K562 (cell line): ENCODE measurements at regions not wholly inside any gene's neighbourhood (a gene's known extent, or its start where the extent isn't known, plus 50 kb on each side); places are given as distances from the start of the nearest gene placed in this dataset.

Source experiments
- ATAC-seq: fragments of 200-7000 bp; cut with Tn5 transposase; 3 replicates; pipeline ENCODE4 v1.9.1; 2020; ENCODE audit warnings: moderate library complexity
- BruUV-seq: library from RNA; stranded (reverse); fragments of 400-500 nt; replicated peaks from 2 replicates; lab custom pipeline; 2021; lab: Mats Ljungman, UMichigan
- CTCF ChIA-PET: fragments of 300-600 bp; formaldehyde crosslinking; extraction: SDS; loops from one replicate; lab custom pipeline; 2021; ENCODE audit warnings: low intra/inter-chr PET ratio; lab: Yijun Ruan, JAX
- POLR2A ChIA-PET: fragments of 300-600, 350-650 bp; sonication (Branson Sonifier 250); formaldehyde crosslinking; extraction: SDS; loops from one replicate; lab custom pipeline; 2021; ENCODE audit warnings: antibody characterized with exemption, inconsistent platforms; lab: Yijun Ruan, JAX
- DNase-seq, 4 experiments: peaks; one replicate each; pipeline versions ENCODE4 v3.0.0 to v3.0.0-alpha.2; 2011 to 2018; ENCODE audit warnings: low spot score in 3 of 4, mixed read lengths in 3 of 4; ENCODE audit errors: extremely low read depth in 1 of 4
- FAIRE-seq: peaks from 2 replicates; lab custom pipeline; 2011; peaks lifted over from hg19 to GRCh38; lab: Jason Lieb, UNC
- H2AFZ ChIP-seq: 2 replicates; pipeline ENCODE4 v1.6.0; 2011; ENCODE audit warnings: low read depth, low read length, control low read depth, inconsistent platforms
- H3K27ac ChIP-seq: fragments of 200-600 bp; 3 replicates; pipeline ENCODE4 v1.8.0; 2011; ENCODE audit warnings: low read depth, mild to moderate bottlenecking, control low read depth, inconsistent platforms, low read length, moderate library complexity, mixed read lengths; ENCODE audit errors: extremely low read depth
- H3K27me3 ChIP-seq, 2 experiments: fragments of 300-600 bp in 1 of 2; 2 replicates in 1 of 2; 3 replicates in 1 of 2; pipeline versions ENCODE4 v1.6.0 to v1.8.0; 2011; ENCODE audit warnings: inconsistent platforms in 2 of 2, low read length in 2 of 2, mild to moderate bottlenecking in 1 of 2, mixed read lengths in 1 of 2, moderate library complexity in 1 of 2; ENCODE audit not compliant: control insufficient read depth in 2 of 2, insufficient read depth in 2 of 2
- H3K36me3 ChIP-seq: fragments of 300-600 bp; 3 replicates; pipeline ENCODE4 v1.8.0; 2011; ENCODE audit warnings: mild to moderate bottlenecking, low read length, inconsistent platforms; ENCODE audit not compliant: control insufficient read depth, insufficient read depth
- H3K4me1 ChIP-seq, 2 experiments: fragments of 200-600 bp in 1 of 2; replicated peaks in 1 of 2; 2 replicates in 1 of 2; 3 replicates in 1 of 2; pipeline versions ENCODE4 v1.5.1 to v1.8.0; 2011; ENCODE audit warnings: inconsistent platforms in 2 of 2, low read length in 2 of 2, mild to moderate bottlenecking in 1 of 2, mixed read lengths in 1 of 2, moderate library complexity in 1 of 2; ENCODE audit not compliant: control insufficient read depth in 2 of 2, insufficient read depth in 2 of 2
- H3K4me2 ChIP-seq: 2 replicates; pipeline ENCODE4 v1.6.1; 2011; ENCODE audit warnings: low read length, control low read depth, inconsistent platforms, mixed read lengths; ENCODE audit not compliant: insufficient read depth
- H3K4me3 ChIP-seq: fragments of 200-600 bp; sonication (generic), shearing (Covaris generic); 2 replicates; pipeline ENCODE4 v1.5.1; 2016; ENCODE audit warnings: control low read depth, inconsistent platforms
- H3K79me2 ChIP-seq: fragments of 200-600 bp; 3 replicates; pipeline ENCODE4 v1.8.0; 2011; ENCODE audit warnings: low read length, inconsistent platforms; ENCODE audit not compliant: control insufficient read depth, insufficient read depth
- H3K9ac ChIP-seq, 2 experiments: 2 replicates each; pipeline versions ENCODE4 v1.6.0 to v1.6.1; 2011; ENCODE audit warnings: low read depth in 2 of 2, low read length in 2 of 2, control low read depth in 1 of 2, inconsistent platforms in 1 of 2, mild to moderate bottlenecking in 1 of 2, mixed read lengths in 1 of 2; ENCODE audit not compliant: insufficient read depth in 1 of 2
- H3K9me1 ChIP-seq: one replicate; pipeline ENCODE4 v1.6.0; 2011; ENCODE audit warnings: inconsistent platforms, mild to moderate bottlenecking, low read length, moderate library complexity; ENCODE audit not compliant: control insufficient read depth, insufficient read depth
- H3K9me3 ChIP-seq: replicated peaks from 2 replicates; pipeline ENCODE4 v1.5.1; 2011; ENCODE audit warnings: low read depth, low read length, inconsistent platforms; ENCODE audit not compliant: control insufficient read depth, insufficient read depth
- H4K20me1 ChIP-seq: replicated peaks from 2 replicates; pipeline ENCODE4 v1.6.1; 2011; ENCODE audit warnings: low read length, inconsistent platforms, mixed read lengths; ENCODE audit not compliant: control insufficient read depth, insufficient read depth
- HIVEP1 ChIP-seq: fragments of 250-450 bp; sonication (Bioruptor Pico); IDR thresholded peaks from 2 replicates; pipeline ENCODE4 v1.4.0; 2020; ENCODE audit warnings: mild to moderate bottlenecking
- HOXB6 ChIP-seq: fragments of 250-450 bp; sonication (Bioruptor Pico); IDR thresholded peaks from 2 replicates; pipeline ENCODE4 v1.5.1; 2022; ENCODE audit warnings: mild to moderate bottlenecking, borderline replicate concordance
- IFI16 ChIP-seq: fragments of 250-450 bp; sonication (Bioruptor Pico); IDR thresholded peaks from 2 replicates; pipeline ENCODE4 v2.1.2; 2022; ENCODE audit warnings: mild to moderate bottlenecking, inconsistent platforms
- KAT8 ChIP-seq: fragments of 450-650 bp; IDR thresholded peaks from 2 replicates; pipeline ENCODE4 v1.6.1; 2016; ENCODE audit warnings: low read depth, mild to moderate bottlenecking
- WGBS: fragments of 100-300 bp; shearing (Covaris generic); methylation state at CpG from one replicate; pipeline ENCODE4 v1.1.6; 2016; ENCODE audit warnings: low coverage, mixed read lengths; ENCODE audit not compliant: insufficient coverage; ENCODE audit errors: missing lambda C conversion rate; 5-methylcytosine and 5-hydroxymethylcytosine counted together
- in situ Hi-C: fragments of 300-500 bp; cut with MboI; formaldehyde crosslinking; loops from 4 replicates; pipeline ENCODE4 v1.15.0; 2018; ENCODE audit warnings: inconsistent platforms, mixed read lengths
- intact Hi-C: fragments of 100-400 bp; cut with micrococcal nuclease; formaldehyde crosslinking; loops from 2 replicates; pipeline ENCODE4 v1.14.2; 2022
- TF ChIP-seq, protein P1 (sequence below): sonication (generic); formaldehyde crosslinking; IDR thresholded peaks from 2 replicates; pipeline ENCODE4 v1.8.1; 2023; ENCODE audit warnings: mild to moderate bottlenecking, missing genetic modification reagents
- TF ChIP-seq, protein P2 (sequence below): fragments of 250-450 bp; sonication (Bioruptor Pico); IDR thresholded peaks from 2 replicates; pipeline ENCODE4 v1.4.0; 2020
- TF ChIP-seq, protein P3 (sequence below): sonication (generic); formaldehyde crosslinking; IDR thresholded peaks from 2 replicates; pipeline ENCODE4 v1.8.1; 2023; ENCODE audit warnings: mild to moderate bottlenecking, missing genetic modification reagents, moderate library complexity

DNA sequence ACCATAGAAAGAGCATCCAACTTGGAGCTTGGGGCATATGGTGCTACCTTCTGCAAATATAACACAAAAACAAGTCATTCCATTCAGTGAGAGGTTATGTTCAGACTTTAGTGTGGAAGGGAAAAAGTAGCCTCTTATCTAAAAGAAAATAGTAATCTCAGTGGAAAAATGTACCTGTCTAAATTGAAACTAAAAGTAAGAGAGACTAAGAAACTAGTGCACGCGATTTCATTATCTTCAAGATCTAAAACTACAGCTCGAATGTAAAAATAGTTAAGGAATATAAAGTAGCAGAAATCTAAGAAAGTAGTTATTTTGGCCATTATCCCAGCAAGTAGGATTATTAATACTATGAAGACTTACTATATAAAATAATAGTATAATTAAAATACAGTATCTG, 233.0 kb upstream of the PPP1R3A start:
- in situ Hi-C loops: no loop called here
- Histone ChIP-seq H3K4me3 (no peak overlapping the region), H3K27ac (no peak overlapping the region), H3K9ac (no peak overlapping the region), H3K36me3 (no peaks in the 10 kb centered on the region), H3K79me2 (no peaks in the 10 kb centered on the region), H3K9me1 (no peaks in the 10 kb centered on the region), H3K4me1 (no peaks in the 10 kb centered on the region), H4K20me1 (no peaks in the 10 kb centered on the region), H2AFZ (no peak overlapping the region), H3K27me3 (no peaks in the 10 kb centered on the region), H3K9me3 (no peaks in the 10 kb centered on the region), H3K4me2 (no peak overlapping the region)
- intact Hi-C loops: no loop called here
- ATAC-seq (no peak), FAIRE-seq (no peak), DNase-seq (no peak)
- no peak for TF ChIP-seq HIVEP1 (CRISPR knock-in tag)
- WGBS: 0% methylated on average over 3 of the region's 3 CpGs
- POLR2A ChIA-PET: no interaction called here
- no TSS peak for BruUV-seq
- CTCF ChIA-PET: no interaction called here

DNA sequence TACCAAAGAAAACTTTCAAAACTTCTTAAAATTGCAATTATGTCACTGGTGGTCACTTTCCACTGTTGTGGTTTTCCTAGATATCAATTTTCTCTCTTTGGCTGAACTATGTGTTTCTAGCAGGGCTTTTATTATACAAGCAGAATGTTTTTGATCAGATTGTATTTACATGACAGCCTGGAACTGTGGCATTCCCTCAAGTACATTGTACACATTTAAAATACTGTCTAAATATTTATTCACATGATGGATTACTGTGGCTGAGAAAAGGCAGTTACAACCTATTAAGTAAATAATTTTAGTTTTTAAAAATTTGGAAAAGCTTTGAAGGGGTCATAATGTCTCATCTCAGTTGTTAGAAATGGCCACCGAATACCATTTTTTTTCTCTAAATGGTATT, 231.9 kb upstream of the PPP1R3A start:
- H3K9me3 ChIP-seq: no peaks in the 10 kb centered on the region
- H3K9me1 ChIP-seq: no peaks in the 10 kb centered on the region
- H3K27ac ChIP-seq: no peak overlapping the region
- FAIRE-seq (no peak), ATAC-seq (no peak), DNase-seq (no peak)
- no peaks in the 10 kb centered on the region for H3K36me3 ChIP-seq
- no peaks in the 10 kb centered on the region for H3K4me1 ChIP-seq
- BruUV-seq: no TSS peak
- WGBS: 13% methylated on average over 1 of the region's 1 CpG
- H3K9ac ChIP-seq: no peak overlapping the region
- POLR2A ChIA-PET: no interaction called here
- CTCF ChIA-PET: no interaction called here
- no peak overlapping the region for H3K4me3 ChIP-seq
- in situ Hi-C loops (no loop called here), intact Hi-C loops (no loop called here)
- no peak overlapping the region for H2AFZ ChIP-seq
- no peaks in the 10 kb centered on the region for H3K27me3 ChIP-seq
- no peaks in the 10 kb centered on the region for H4K20me1 ChIP-seq
- no peaks in the 10 kb centered on the region for H3K79me2 ChIP-seq
- no peak overlapping the region for H3K4me2 ChIP-seq
- TF ChIP-seq KAT8 (no peak), HOXB6 (CRISPR knock-in tag) (no peak), IFI16 (CRISPR knock-in tag) (no peak)
- TF ChIP-seq, protein P1, sequence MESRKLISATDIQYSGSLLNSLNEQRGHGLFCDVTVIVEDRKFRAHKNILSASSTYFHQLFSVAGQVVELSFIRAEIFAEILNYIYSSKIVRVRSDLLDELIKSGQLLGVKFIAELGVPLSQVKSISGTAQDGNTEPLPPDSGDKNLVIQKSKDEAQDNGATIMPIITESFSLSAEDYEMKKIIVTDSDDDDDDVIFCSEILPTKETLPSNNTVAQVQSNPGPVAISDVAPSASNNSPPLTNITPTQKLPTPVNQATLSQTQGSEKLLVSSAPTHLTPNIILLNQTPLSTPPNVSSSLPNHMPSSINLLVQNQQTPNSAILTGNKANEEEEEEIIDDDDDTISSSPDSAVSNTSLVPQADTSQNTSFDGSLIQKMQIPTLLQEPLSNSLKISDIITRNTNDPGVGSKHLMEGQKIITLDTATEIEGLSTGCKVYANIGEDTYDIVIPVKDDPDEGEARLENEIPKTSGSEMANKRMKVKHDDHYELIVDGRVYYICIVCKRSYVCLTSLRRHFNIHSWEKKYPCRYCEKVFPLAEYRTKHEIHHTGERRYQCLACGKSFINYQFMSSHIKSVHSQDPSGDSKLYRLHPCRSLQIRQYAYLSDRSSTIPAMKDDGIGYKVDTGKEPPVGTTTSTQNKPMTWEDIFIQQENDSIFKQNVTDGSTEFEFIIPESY (CRISPR knock-in tag): no peak
- TF ChIP-seq, protein P2, sequence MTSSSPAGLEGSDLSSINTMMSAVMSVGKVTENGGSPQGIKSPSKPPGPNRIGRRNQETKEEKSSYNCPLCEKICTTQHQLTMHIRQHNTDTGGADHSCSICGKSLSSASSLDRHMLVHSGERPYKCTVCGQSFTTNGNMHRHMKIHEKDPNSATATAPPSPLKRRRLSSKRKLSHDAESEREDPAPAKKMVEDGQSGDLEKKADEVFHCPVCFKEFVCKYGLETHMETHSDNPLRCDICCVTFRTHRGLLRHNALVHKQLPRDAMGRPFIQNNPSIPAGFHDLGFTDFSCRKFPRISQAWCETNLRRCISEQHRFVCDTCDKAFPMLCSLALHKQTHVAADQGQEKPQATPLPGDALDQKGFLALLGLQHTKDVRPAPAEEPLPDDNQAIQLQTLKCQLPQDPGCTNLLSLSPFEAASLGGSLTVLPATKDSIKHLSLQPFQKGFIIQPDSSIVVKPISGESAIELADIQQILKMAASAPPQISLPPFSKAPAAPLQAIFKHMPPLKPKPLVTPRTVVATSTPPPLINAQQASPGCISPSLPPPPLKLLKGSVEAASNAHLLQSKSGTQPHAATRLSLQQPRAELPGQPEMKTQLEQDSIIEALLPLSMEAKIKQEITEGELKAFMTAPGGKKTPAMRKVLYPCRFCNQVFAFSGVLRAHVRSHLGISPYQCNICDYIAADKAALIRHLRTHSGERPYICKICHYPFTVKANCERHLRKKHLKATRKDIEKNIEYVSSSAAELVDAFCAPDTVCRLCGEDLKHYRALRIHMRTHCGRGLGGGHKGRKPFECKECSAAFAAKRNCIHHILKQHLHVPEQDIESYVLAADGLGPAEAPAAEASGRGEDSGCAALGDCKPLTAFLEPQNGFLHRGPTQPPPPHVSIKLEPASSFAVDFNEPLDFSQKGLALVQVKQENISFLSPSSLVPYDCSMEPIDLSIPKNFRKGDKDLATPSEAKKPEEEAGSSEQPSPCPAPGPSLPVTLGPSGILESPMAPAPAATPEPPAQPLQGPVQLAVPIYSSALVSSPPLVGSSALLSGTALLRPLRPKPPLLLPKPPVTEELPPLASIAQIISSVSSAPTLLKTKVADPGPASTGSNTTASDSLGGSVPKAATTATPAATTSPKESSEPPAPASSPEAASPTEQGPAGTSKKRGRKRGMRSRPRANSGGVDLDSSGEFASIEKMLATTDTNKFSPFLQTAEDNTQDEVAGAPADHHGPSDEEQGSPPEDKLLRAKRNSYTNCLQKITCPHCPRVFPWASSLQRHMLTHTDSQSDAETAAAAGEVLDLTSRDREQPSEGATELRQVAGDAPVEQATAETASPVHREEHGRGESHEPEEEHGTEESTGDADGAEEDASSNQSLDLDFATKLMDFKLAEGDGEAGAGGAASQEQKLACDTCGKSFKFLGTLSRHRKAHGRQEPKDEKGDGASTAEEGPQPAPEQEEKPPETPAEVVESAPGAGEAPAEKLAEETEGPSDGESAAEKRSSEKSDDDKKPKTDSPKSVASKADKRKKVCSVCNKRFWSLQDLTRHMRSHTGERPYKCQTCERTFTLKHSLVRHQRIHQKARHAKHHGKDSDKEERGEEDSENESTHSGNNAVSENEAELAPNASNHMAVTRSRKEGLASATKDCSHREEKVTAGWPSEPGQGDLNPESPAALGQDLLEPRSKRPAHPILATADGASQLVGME: no peak
- TF ChIP-seq, protein P3, sequence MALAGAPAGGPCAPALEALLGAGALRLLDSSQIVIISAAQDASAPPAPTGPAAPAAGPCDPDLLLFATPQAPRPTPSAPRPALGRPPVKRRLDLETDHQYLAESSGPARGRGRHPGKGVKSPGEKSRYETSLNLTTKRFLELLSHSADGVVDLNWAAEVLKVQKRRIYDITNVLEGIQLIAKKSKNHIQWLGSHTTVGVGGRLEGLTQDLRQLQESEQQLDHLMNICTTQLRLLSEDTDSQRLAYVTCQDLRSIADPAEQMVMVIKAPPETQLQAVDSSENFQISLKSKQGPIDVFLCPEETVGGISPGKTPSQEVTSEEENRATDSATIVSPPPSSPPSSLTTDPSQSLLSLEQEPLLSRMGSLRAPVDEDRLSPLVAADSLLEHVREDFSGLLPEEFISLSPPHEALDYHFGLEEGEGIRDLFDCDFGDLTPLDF (CRISPR knock-in tag): no peak
